RWPE2 (cell line): ENCODE measurements at regions not wholly inside any gene's neighbourhood (a gene's known extent, or its start where the extent isn't known, plus 50 kb on each side); places are given as distances from the start of the nearest gene placed in this dataset.

Experiments used
- ATAC-seq: fragments of 200-7000 bp; cut with Tn5 transposase; 3 replicates; pipeline ENCODE4 v1.9.1; 2021; ENCODE audit warnings: low read depth
- DNase-seq: peaks from one replicate; pipeline ENCODE4 v3.0.0-alpha.2; 2020; ENCODE audit warnings: low spot score
- H3K27ac ChIP-seq: fragments of 450-650 bp; 2 replicates; pipeline ENCODE4 v1.5.1; 2017; ENCODE audit warnings: mild to moderate bottlenecking; ENCODE audit not compliant: poor library complexity, severe bottlenecking
- H3K27me3 ChIP-seq: fragments of 250-450 bp; sonication (Bioruptor Pico); 2 replicates; pipeline ENCODE4 v1.5.1; 2021; ENCODE audit warnings: mild to moderate bottlenecking, moderate library complexity; ENCODE audit not compliant: insufficient read depth, poor library complexity, severe bottlenecking
- H3K36me3 ChIP-seq: fragments of 250-450 bp; sonication (Bioruptor Pico); 2 replicates; pipeline ENCODE4 v1.5.1; 2020; ENCODE audit warnings: low read depth, mild to moderate bottlenecking, moderate library complexity
- H3K4me1 ChIP-seq: fragments of 250-450 bp; sonication (Bioruptor Pico); 2 replicates; pipeline ENCODE4 v1.5.1; 2021; ENCODE audit warnings: mild to moderate bottlenecking, moderate library complexity; ENCODE audit not compliant: insufficient read depth, poor library complexity, severe bottlenecking
- H3K4me3 ChIP-seq: fragments of 250-450 bp; sonication (Bioruptor Pico); 2 replicates; pipeline ENCODE4 v1.5.1; 2021; ENCODE audit warnings: mild to moderate bottlenecking, moderate library complexity; ENCODE audit not compliant: severe bottlenecking
- H3K9me3 ChIP-seq: fragments of 250-450 bp; sonication (Bioruptor Pico); 2 replicates; pipeline ENCODE4 v1.5.1; 2021; ENCODE audit warnings: mild to moderate bottlenecking, moderate library complexity; ENCODE audit not compliant: severe bottlenecking
- TF ChIP-seq, protein P1 (sequence below): fragments of 450-650 bp; IDR thresholded peaks from one replicate; pipeline ENCODE4 v1.5.1; 2017; ENCODE audit warnings: mild to moderate bottlenecking, moderate library complexity; ENCODE audit not compliant: poor library complexity, severe bottlenecking

DNA sequence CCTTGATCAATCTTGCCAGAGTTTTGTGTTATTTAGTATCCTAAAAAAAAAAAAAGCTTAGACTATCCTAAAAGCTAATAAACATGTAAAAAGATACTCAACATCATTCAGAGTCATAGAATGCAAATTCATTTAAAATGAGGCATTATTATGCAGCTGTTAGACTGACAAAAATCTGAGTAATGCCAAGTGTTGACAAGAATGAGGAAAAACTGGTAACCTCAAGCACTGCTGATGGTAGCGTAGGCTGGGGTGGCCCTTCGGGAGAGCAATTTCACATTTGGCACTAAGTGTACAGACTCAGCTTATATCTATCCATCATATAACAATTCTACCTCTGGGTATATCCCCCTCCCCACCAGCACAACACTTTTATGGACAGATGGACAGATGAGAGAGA, 280.4 kb downstream of the RAP2B start:
- DNase-seq (no peak), ATAC-seq (no peak)
- Histone ChIP-seq H3K27ac (no peak overlapping the region), H3K9me3 (no peaks in the 10 kb centered on the region), H3K36me3 (no peaks in the 10 kb centered on the region), H3K27me3 (no peaks in the 10 kb centered on the region), H3K4me1 (no peaks in the 10 kb centered on the region), H3K4me3 (no peak overlapping the region)
- TF ChIP-seq, protein P1, sequence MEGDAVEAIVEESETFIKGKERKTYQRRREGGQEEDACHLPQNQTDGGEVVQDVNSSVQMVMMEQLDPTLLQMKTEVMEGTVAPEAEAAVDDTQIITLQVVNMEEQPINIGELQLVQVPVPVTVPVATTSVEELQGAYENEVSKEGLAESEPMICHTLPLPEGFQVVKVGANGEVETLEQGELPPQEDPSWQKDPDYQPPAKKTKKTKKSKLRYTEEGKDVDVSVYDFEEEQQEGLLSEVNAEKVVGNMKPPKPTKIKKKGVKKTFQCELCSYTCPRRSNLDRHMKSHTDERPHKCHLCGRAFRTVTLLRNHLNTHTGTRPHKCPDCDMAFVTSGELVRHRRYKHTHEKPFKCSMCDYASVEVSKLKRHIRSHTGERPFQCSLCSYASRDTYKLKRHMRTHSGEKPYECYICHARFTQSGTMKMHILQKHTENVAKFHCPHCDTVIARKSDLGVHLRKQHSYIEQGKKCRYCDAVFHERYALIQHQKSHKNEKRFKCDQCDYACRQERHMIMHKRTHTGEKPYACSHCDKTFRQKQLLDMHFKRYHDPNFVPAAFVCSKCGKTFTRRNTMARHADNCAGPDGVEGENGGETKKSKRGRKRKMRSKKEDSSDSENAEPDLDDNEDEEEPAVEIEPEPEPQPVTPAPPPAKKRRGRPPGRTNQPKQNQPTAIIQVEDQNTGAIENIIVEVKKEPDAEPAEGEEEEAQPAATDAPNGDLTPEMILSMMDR, result no peak

DNA sequence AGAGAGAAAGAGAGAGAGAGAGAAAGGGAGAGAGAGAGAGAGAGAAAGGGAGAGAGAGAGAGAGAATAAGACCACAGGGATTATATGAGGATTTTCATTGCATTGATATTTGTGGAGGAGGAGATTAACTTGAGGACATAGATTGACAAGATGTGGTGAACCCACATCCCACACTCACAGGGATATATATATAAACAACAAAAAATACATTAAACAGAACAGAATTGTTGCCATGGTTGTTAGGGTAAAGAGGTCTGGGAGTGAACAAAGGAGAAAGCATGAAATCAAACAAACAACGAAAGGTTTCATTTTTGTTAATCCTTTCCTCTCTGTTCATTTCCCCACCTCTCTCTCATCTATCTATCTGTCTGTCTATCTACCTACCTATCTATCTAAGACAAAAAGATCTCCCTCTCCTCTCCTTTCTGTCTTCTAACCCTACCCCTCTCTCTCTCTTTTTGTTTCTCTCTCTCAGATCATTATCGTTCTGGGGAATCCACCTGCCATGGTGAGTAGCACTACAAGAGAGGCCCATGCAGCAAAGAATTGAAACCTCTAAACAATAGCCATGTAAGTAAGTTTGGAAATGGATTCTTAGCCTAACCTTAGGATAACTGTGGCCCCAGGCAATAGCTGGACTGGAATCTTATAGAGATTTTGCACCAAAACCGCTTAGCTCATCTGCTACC, 280.9 kb downstream of the RAP2B start:
- no peaks in the 10 kb centered on the region for H3K27me3 ChIP-seq
- H3K9me3 ChIP-seq, result no peaks in the 10 kb centered on the region
- H3K27ac ChIP-seq, result no peak overlapping the region
- no peak for ATAC-seq
- H3K36me3 ChIP-seq, result no peaks in the 10 kb centered on the region
- TF ChIP-seq, protein P1, result no peak
- H3K4me1 ChIP-seq, result no peaks in the 10 kb centered on the region
- no peak overlapping the region for H3K4me3 ChIP-seq
- DNase-seq, result no peak

DNA sequence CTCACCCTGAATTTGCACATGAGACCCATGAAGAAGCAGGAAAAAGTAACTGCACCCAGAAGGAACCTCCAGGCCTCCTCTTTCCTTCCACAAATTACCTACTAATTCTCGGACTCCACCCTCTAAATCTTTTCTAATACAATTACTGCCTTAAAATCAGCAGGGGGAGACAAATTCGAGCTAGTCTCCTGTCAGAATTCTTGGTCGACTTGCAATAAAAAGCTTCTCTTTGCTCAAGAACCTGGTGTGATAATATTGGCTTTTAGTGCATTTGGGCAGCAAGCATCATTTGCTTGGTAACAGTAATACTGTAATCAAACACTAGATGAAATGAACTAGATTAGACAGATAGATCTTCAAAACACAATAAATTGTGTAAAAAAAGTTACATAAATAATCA, 281.9 kb downstream of the RAP2B start:
- H3K27me3 ChIP-seq, result no peaks in the 10 kb centered on the region
- TF ChIP-seq, protein P1, result peak; percentile 16
- H3K27ac ChIP-seq, result no peak overlapping the region
- no peaks in the 10 kb centered on the region for H3K4me1 ChIP-seq
- no peak for ATAC-seq
- no peaks in the 10 kb centered on the region for H3K36me3 ChIP-seq
- no peaks in the 10 kb centered on the region for H3K9me3 ChIP-seq
- no peak for DNase-seq
- no peak overlapping the region for H3K4me3 ChIP-seq

DNA sequence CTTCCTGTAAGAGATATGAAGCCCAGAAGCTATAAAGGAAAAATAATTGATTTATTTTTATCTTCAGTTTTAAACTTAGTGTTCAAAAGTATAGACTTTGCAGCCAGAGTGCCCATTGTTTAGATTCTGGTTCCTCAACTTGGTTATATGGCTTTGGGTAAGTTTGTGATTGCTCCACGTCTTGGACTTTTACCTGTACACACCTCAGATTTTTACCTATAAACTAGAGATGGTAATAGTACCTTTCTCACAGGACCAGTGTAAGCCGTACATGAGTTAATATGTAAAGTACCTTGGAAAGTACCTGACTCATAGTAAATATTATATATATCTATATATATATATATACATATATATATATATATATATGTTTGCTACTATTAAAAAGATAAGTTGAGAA, 283.8 kb downstream of the RAP2B start:
- H3K27me3 ChIP-seq, result no peaks in the 10 kb centered on the region
- H3K36me3 ChIP-seq, result no peaks in the 10 kb centered on the region
- TF ChIP-seq, protein P1, result no peak
- no peaks in the 10 kb centered on the region for H3K4me1 ChIP-seq
- no peak for DNase-seq
- no peak overlapping the region for H3K4me3 ChIP-seq
- H3K27ac ChIP-seq, result no peak overlapping the region
- ATAC-seq, result no peak
- no peaks in the 10 kb centered on the region for H3K9me3 ChIP-seq

DNA sequence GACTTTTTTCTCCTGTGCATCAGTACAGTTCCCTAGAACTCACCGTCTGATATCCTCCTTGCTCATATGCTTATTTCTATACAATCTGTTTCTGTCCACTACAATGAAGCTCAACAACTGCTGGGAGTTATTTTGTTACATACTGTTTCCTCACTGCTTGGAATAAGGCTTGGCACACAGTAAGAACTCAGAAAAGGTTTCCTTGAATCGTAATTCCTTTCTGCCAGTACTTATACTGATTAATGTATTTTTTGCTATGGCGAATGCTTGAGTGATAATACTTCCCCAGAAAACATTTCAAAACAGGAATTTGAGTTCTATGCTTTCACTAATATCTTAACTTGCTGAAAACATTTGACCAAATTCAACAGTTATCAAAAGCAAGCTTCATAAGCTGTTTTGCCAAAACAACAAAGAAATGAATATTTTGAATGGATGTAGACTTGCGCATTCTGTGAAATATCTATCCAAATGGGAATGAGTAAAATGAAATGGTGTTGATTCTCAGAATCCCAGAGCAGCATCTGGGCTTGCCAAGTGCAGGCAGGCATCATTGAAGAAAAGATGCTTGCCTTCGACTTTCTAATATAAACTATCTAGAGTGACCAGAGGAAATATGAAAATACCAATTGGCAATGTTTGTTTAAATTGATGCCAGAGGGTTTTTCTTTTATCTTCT, 286.3 kb downstream of the RAP2B start:
- H3K27ac ChIP-seq, result no peak overlapping the region
- H3K27me3 ChIP-seq, result no peaks in the 10 kb centered on the region
- H3K4me3 ChIP-seq, result no peak overlapping the region
- no peaks in the 10 kb centered on the region for H3K4me1 ChIP-seq
- no peaks in the 10 kb centered on the region for H3K9me3 ChIP-seq
- no peaks in the 10 kb centered on the region for H3K36me3 ChIP-seq
- ATAC-seq (no peak), DNase-seq (no peak)
- TF ChIP-seq, protein P1, result no peak
